ENCODE measurements at regions not wholly inside any gene's neighbourhood (a gene's known extent, or its start where the extent isn't known, plus 50 kb on each side); places are given as distances from the start of the nearest gene placed in this dataset.

GRCh38 chr18:75563150-75563549 is 135.6 kb upstream of the SMIM21 start:
- no peak for DNase-seq

DNA sequence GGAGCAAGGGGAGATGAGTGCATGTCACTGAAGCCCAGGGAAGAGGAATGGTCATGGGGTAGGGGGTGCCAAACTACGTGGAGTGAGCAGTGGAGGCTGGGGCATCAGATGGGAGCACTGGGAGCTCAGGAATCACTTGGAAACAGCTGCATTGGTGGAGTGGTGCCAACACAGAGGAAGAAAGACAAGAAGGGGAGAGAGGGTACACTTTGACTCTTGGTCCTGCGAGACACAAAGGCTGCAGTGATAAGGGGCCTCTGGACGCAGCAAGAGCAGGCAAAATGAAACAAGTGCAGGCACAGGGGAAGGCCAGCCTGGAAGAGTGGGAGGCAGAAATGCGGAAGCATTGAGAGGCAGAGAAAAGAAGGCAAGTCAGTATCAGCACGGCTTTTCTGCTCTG is 134.7 kb upstream of the SMIM21 start:
- no peak for DNase-seq

DNA sequence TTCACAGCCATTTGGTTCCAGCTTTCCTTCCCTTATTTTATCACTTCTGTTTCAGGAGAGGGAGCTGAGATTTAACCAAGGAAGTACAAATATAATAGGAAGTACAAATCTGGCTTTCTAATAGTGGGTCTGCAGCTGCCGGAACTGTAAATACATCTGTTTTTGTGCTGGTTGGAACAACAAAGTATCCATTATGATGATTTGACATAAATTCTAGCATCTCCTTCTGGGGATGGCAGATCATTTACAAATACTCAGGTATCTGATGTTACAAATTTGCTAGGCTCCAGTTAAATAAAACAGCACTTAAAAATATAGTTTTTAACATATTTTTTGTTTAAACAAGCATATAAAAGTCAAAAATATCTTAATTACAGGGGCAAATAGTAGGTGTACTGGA is 131.3 kb upstream of the SMIM21 start:
- DNase-seq: no peak

DNA sequence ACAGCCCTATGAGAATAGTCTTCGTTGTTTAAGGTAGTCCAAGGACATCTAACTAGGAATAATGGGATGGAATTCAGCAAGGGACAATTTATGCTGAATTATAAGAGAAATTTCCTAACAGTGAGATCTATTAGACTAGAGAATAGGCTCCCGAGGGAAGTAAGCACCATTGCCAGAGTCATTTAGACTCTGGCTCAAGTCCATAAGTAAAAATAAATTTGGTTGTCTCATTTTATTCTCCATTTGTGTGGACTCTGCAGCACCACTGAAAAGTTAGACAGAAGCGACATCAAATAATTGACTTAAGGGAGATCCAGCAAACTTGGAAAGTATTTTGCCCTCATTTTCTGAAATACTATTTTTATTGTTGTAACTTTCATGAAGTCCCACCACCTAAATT is 129.3 kb upstream of the SMIM21 start:
- no peak for DNase-seq

DNA sequence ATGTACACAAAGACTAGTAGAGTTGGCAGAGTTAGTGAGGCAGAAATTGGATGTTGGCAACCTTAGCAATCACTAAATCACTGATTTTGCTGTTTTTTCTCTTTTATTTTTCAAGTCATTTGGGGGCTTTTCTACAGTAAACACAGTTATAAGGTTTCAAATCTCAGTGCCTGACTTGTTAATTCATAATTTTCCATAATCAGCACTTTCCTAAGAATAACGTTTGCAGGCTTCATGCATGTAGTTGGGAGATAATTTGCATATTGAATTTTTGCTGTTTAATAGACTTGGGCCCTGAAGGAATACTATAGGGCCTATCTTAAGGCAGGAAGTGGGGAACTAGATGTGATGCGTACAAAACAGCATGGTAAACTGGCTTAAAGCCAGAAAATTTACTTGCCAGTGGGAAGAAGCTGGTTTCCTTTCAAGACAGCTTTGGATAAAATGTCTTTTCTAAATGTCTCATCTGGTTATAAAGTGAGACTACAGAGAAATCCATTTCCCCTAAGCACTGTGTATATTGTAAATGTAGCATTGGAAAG is 127.2 kb upstream of the SMIM21 start:
- DNase-seq: no peak

DNA sequence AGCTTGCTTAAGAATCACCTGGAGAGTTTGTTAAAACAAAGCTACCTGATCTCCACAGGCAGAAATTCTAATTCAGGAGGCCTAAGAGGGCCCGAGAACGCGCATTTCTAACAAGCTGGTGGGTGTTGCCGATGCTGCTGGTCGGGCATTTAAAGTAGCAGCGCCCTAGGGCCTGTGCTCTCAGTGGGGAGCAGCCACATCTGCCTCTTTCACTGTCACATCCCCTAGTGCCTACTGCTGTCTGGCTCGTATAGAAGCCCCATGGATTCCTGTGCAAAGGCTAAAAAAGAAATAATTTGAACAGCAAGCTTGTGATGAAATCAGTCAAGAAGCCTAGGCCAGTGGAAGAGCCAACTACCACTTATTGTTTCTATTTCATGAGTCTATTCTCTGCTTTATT is 126.7 kb upstream of the SMIM21 start:
- no peak for DNase-seq

DNA sequence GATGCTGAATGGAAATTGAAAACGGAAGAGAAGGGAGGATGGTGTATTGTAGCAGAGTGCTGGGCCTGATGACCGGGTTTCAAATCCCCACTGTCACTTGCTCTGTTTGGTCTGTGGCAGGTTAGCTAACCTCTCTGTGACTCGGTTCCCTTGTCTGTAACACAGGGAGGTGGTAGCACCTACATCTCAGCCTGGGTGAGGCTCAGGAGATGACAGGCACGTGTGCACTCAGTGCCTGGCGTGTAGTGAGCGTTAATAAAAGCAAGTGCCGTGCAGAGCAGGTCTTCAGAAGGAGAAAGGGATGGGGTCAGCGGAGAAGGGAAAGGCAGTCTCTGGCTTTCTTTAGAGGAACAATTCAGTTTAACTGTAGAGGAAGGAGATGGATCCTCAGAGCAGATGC is 125.5 kb upstream of the SMIM21 start:
- no peak for DNase-seq

DNA sequence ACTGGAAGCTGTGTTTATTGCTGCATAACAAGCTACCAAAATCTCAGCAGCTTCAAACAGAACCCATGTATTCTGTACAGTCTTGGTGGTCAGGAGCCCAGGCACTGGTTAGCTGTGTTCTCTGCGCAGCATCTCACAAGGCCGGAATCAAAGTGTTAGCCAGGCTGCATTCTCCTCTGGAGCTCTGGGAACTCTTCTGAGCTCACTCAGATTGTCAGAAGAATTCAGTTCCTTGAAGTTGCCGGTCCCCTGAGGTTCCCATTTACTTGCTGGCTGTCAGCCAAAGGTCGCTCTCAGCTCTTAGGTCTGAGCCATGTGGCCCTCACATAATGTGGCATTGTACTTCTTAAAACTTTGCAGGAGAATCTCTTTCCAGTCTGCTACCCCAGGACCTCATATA is 123.6 kb upstream of the SMIM21 start:
- peak; percentile 36 for DNase-seq

DNA sequence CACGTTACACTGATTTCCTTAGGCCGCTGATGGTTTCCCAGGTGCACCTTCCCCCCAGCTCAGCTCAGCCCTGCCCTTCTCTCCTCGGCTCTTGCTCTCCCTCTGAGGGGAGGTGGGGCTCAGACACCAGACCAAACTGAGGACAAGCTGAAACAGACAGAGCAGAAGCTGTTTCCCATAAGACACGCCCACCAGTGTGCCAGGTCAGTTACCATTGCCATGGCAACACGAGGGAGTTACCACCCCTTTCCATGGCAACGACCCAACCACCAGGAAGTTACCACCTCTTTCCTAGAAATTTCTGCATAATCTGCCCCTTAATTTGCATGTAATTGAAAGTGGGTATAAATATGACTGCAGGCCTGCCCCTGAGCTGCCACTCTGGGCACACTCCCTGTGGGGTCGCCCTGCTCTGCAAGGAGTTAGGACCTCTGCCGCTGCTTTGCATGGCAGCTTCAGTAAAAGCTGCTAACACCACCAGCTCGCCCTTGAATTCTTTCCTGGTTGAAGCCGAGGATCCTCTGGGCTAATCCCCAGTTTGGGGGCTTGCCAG is 120.9 kb upstream of the SMIM21 start:
- peak; percentile 28 for DNase-seq

DNA sequence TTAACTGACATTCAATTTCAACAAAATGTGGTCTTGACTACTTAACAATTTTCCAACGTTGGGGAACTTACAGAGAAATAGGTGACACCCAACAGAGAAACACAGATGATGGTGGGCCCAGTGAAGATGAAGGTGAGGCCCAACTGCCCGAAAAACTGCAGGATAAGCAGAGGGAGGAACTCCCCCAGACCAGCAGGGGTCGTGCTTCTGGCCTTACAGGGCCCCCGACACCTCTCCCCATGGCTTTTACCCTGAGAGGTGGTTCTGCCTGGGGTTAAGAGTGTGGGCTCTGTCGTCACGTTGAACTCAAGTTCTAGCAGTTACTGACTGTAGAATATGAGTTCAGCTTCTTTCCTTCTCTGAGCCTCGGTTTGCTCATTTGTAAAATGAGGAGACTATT is 119.5 kb upstream of the SMIM21 start:
- no peak for DNase-seq

DNA sequence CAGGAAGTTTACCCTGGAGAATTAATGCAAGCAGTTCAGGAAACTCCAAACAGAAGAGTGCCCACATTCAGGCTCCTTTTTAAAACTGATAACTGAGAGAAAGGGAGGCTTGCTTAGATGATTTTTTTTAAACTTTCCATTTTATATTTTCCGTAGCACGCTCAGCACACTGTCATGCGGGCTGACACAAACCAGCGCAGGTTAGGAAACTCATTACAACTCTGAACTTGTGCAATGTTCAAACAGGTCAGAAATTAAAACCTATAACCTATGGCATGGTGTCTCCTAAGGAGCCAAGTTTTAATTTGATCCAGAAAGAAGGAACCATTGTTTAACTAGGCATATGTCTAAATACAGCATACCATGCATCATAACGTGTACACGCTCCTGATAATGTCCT is 117.7 kb upstream of the SMIM21 start:
- DNase-seq: no peak

GRCh38 chr18:75544496-75544895 is 117.0 kb upstream of the SMIM21 start:
- DNase-seq: no peak

GRCh38 chr18:75544051-75544481 is 116.6 kb upstream of the SMIM21 start:
- DNase-seq: no peak

GRCh38 chr18:75538727-75539126 is 111.2 kb upstream of the SMIM21 start:
- DNase-seq: no peak

DNA sequence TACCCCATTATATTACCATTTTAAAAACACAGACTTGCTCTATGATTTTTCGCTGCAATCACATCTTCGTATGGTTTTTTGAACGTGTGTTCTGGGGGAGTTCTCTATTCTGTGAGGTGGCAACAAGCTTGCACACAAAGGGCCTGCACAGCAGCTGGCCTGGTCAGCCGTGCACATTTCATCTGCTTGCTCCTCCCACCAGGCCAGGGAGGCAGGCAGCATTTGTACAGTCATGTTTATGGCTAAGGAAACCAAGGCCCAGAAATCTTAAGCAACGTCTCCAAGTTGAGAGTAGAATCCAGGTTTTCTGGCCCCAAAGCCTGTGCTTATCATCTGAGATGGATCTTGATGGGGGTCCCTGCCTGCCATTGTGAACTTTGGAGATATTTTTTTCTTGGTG is 106.4 kb upstream of the SMIM21 start:
- DNase-seq: no peak

GRCh38 chr18:75533209-75533608 is 105.7 kb upstream of the SMIM21 start:
- DNase-seq: no peak

- DNase-seq: no peak
These were observed 104.5 kb upstream of the SMIM21 start for GRCh38 chr18:75531851-75532459.

DNA sequence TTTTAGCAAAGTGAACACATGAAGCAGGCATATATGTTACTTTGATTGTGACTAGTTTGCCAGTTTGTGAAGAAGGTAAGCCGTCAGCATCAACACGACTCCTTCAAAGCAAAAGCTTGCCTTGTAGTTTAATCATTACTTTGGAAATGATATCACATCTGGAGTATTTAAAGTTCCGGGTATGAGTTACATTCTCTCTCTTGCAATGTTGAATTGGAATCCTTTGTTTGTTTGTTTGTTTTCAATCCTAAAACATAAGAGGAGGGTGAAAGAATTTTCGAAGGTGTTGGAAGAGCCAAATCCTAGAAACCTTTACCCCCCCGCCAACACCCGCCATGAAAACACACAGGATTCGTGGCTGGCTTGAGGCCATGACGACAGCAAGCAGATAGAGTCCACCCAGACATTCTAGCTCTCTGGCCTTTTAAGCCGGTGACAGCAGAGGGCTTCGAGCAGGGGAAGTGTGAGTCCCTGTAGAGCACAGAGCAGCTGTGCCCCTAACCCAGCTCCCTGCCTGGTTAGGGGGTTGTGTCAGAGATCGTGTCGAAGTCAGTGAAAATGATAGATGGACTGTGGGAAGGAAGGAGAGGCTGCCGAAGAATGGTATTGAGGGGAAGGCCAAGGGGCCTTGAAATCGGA is 103.8 kb upstream of the SMIM21 start:
- no peak for DNase-seq

DNA sequence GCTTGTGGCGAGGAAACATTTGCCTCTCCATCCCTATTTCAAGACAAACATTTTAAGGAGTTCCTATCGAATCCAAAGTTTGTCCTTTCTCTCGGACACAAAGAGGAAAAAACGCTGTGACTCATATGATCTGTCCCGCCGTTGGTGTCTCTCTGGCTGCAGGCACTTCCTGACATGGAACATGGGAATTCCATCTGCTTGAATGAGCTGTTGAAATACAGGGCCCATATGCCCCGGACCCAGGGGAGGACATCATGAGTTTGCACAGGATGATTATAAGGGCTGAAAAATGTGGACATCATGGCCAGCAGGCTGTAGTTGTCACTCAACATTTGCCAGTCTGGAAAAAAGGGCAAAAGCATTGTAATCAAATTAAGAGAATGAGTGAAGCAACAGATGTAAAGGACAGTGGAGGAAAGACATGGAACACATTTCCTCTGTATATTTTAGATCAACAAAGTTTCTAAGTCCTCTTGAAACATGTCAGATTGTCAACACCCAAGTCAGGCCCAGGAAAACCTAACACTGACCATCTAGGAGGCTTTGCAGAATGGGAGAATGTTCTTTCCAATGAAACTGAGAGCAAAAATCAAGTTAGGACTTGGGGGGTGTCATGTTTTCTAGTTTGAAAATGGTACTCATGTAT is 103.2 kb upstream of the SMIM21 start:
- no peak for DNase-seq

DNA sequence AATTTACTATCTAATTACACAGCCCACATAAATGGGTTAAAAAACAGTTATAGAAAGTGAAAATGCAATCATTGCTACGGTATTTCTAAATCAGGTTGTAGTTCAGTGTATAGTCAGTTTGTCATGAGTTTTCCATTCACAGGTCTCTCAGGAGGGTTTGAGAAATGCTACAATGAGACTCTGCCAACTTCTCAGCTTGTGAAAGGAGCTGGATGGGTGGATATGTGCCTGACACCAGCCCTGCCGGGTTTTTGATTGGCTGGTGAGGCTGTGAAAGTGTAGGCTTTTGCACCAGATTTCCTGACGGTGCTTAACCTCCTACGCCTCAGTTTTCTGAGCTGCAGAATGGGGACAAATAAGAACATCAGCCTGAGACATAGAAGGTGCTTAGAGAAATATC is 102.6 kb upstream of the SMIM21 start:
- no peak for DNase-seq

DNA sequence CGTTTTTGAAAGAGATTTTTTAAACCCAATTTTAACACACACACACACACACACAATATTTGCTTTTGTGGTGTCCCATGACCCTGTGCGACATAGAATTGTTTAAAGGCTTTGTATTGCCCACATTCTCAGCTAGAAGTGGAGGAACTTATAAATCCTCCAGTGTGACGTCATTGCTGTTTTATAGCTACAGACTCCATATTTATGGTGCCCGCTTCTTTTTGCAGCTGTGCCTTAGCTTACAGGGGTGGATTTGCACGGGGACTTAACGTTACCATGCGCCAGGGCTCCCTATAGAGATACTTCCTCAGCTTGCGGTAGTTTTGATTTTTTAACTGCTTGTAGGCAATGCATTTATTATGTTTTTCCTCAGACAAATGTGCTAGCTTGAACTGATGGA is 101.9 kb upstream of the SMIM21 start:
- DNase-seq: no peak

GRCh38 chr18:75527848-75528685 is 100.6 kb upstream of the SMIM21 start:
- no peak for DNase-seq

- DNase-seq: no peak
These were observed 98.5 kb upstream of the SMIM21 start for GRCh38 chr18:75526038-75526437.

All from RPMI8226 (cell line).